GM04503 (cell line): ENCODE measurements at regions not wholly inside any gene's neighbourhood (a gene's known extent, or its start where the extent isn't known, plus 50 kb on each side); places are given as distances from the start of the nearest gene placed in this dataset.
"Not testable (repeated sequence)": the region's sequence is repeated elsewhere in the genome, so short reads cannot be mapped to it uniquely, and the experiment has no call there.

Experiments used
- DNase-seq: peaks from one replicate; pipeline ENCODE4 v3.0.0-alpha.2; 2012; ENCODE audit warnings: low read depth

DNA sequence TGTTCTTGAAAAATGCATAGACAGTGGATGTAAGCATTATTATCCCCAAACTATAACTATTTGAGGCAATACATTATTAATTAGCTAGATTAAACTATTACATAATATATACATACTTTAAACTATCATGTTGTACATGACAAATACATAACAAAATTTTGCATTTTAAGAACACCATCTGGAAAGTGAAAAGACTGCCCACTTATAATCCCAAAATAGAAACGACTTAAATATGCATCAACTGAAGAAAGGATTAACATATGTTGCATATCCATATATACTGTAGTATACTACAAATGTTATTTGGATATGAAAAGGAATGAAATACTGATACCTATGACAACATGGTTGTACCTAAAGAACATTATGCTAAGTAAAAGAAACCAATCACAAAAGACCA is 700.8 kb upstream of the SPRY2 start:
- DNase-seq: no peak

DNA sequence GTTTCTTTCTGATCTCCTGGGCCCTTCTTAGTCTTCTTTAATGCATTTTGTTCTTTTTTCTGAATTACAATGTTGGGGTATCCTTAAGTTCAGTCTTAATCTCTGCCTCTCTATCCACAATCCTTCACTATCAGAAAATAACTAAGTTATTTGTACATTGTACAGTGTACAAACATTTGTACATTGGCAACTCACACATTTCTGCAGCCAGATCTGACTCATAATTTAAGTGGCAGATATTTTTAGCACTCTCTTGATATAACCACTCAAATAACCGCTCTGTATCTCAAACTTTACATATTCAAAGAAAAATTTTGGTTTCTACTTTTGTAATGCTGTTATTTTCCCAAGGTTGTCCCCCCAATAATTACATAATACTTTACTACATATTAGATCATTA is 691.1 kb upstream of the SPRY2 start:
- DNase-seq: no peak

DNA sequence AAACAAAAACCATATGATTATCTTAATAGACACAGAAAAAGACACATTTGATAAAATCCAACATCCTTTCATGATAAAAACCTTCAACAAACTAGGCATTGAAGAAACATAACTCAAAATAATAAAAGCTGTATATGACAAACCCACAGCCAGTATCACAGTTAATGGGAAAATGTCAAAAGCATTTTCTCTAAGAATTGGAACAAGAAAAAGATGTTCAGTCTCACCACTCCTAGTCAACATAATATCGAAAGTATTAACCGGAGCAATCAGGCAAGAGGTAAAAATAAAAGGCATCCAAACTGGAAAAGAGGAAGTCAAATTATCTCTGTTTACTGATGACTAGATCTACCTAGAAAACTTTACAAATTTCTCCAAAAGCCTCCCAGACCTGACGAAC is 684.2 kb upstream of the SPRY2 start:
- DNase-seq: no peak

- DNase-seq: no peak
Observed at GRCh38 chr13:81021284-81021840, 680.4 kb upstream of the SPRY2 start.

GRCh38 chr13:81020010-81020409 is 679.1 kb upstream of the SPRY2 start:
- DNase-seq: no peak

- DNase-seq: no peak
Observed at GRCh38 chr13:81018936-81019335, 678.0 kb upstream of the SPRY2 start.

DNA sequence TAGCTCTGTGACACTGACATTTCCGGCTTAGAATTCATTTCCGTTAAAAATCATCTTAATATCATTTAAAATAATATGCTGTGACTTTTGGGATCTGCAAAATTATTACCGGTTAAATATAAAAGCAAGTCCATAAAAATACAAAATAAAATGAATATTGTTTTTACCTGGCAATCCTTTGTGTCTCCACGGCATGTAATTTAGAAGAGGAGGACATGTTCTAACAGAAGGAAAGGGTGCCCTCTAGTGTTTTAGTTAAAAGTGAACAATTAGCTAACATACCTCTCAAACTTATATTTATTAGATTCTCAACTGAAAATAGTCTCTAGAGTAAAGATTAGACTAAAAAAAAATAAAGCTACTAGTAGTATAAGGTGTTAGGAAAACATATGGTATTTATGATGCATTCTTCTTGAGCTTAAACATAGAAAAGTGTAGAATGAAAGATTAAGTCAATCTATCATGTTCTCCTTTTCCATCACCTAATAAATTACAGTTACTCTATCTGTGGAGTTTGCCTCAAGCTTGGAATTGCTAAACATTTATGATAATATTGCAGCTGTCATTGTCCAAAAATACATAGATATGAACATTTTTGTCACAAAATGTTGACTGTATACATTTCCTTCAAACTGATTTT is 676.7 kb upstream of the SPRY2 start:
- DNase-seq: no peak

GRCh38 chr13:81012031-81012430 is 671.1 kb upstream of the SPRY2 start:
- no peak for DNase-seq

GRCh38 chr13:81001828-81002385 is 661.0 kb upstream of the SPRY2 start:
- no peak for DNase-seq

DNA sequence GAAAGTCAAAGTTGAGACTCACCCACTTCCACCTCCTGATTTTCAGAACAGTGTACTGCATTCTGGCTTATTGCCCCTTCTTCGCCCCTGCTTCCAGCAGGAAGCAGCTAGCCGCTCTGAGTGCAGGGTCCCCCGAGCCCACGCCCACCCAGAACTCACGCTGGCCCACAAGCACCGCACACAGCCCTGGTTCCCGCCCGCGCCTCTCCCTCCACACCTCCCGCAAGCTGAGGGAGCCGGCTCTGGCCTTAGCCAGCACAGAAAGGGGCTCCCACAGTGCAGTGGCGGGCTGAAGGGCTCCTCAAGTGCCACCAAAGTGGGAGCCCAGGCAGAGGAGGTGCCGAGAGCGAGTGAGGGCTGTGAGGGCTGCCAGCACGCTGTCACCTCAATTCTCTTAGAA is 657.7 kb upstream of the SPRY2 start:
- not testable (repeated sequence) for DNase-seq

DNA sequence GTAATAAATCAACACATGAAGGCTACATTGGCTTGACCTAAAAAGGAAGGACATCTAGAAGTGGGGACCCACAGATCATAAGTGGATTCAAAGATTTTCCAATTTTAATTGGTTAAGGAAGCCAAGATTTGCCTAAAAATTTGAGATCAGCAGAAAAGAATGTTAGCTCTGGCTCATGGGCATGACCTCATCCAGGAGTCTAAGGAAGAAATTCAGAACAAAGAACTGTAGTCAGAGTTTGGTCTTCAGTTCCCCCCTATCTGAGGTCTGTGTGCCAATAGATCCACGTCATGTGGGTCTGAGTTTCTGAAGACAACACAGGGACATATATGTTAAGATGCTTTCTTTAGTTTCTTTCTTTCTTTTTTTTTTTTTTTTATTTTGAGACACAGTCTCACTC is 648.8 kb upstream of the SPRY2 start:
- DNase-seq: no peak

GRCh38 chr13:80989241-80989640 is 648.3 kb upstream of the SPRY2 start:
- no peak for DNase-seq

DNA sequence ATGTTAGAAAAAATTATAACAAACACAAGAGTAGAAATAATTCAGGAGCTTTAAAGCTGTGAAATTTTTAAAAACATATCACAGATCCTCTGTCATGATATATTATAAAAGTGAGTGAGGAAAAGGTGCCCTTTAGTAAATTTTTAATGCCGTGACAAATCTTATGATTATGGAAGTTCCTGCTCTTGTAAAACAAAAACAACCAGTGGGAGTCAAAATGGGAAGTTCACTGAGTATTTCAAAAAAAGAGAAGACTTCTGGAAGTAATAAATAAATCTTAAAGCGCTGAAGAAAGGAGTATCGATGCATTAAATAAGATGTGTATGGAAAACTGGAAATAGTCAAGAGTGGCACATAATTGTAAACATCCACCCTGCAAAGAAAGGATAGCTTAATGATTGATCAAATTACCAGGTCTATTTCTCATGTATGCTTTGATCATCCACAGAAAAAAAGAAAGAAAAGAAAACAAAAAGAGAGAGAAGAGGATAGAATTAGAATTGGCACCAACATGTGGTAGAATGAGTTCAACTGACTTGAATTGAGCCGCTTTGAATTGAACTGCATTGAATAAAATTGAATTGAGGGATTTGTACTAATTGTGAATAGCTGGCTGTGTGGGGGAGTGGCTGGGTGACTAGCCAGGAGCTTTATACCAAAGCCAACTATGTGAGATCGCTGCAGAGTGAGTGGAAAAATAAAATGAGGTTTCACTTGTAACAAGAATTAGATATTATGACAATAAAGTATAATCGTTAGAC is 647.6 kb upstream of the SPRY2 start:
- no peak for DNase-seq

DNA sequence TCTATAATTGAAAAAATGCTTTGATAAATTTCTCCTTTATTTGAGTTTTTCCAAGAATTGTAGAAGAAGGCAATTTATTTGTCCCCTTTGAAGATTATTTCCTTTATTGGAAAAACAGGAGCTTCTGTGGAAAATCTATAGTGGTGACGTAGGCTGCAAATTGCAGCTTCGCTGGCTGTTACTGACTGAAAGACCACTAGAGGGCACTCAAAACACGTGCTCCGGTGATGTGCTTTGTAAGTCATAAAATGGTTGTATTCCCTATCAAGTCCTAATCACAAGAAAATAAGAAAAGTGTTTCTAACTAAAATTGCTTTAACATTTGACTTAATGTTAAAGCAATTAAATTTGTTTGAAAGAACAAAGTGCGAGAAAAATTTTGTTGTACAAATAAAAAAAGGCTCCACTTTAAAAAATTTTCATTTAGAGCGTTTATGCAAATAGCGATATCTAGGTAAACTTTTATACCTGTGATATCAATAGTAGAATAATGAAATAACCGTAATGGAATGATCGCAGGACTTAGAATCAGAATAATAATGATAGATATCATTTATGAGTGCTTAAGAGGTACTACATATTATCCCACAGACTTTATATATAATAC is 638.2 kb upstream of the SPRY2 start:
- DNase-seq: no peak

DNA sequence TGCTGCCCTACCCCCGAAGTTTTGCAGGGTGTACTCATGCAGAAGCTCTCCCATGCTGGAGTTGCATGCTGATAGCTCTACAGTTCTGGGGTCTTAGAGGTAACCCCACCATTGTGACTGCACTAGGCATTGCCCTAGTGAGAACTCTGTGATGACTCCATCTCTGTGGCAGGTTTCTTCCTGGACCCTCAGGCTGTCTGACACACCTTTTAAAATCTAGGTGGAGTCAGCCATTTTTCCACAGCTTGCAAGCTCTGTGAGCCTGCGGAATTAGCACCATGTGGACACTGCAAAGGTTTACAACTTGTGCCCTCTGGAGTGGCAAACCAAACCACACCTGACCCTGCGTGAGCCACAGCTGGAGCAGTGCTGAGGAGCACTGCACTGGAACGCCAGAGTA is 636.2 kb upstream of the SPRY2 start:
- DNase-seq: no peak

DNA sequence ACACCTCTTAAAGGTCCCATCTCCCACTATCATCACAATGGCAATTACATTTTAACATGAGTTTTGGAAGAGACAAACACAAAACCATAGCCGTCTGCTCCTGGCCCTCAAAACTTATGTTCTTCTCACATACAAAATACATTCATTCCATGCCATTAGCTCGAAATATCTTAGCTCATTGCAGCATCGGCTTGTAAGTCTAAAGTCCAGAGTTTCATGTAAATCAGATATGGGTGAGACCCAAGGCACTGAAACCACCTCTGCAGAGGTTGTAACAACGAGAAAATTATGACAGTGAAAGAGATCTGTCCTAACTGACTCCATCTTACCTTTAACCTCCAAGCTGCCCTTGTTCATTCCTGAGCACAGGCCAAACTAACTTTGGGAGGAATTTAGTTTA is 635.0 kb upstream of the SPRY2 start:
- DNase-seq: no peak

DNA sequence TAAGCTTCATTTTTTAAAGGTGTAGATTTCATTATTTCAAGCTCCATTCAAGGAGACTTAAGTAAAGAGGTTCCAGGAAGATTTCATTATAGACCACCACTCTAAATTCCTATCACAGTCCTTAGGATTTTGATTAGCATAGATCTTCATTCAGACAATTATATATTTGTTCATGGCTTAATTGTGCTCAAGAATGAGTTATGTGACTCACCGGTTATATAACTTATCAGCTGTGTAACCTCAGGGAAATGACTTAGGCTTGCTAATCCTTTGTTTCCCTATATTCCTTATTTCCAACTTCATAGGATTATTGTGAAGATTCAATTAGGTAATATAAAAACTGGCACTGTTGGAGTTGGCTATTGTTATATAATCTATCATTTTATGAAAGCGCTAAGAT is 632.8 kb upstream of the SPRY2 start:
- DNase-seq: no peak

DNA sequence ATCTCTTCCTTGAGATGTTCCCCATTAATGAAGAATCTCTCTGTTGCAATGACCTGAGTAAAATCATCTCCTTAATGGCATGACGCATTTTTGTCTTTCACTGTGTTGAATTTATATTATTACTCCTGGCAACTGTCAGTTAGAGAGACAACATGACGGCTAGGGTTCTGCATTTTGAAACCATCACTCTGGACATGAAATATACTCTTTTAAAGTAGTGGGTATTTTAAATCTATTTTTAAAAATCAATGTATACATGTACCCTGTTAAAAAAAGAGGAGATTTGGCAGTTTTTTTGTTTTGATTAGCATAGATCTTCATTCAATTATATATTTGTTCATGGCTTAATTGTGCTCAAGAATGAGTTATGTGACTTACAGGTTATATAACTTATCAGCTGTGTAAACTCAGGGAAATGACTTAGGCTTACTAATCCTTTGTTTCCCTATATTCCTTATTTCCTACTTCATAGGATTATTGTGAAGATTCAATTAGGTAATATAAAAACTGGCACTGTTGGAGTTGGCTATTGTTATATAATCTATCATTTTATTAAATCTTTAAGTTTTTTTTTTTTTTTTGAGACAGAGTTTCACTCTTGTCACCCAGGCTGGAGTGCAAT is 632.0 kb upstream of the SPRY2 start:
- no peak for DNase-seq

GRCh38 chr13:80965097-80965496 is 624.2 kb upstream of the SPRY2 start:
- DNase-seq: no peak

- no peak for DNase-seq
Observed at GRCh38 chr13:80962855-80963254, 621.9 kb upstream of the SPRY2 start.

- DNase-seq: no peak
Observed at GRCh38 chr13:80962173-80962572, 621.2 kb upstream of the SPRY2 start.

DNA sequence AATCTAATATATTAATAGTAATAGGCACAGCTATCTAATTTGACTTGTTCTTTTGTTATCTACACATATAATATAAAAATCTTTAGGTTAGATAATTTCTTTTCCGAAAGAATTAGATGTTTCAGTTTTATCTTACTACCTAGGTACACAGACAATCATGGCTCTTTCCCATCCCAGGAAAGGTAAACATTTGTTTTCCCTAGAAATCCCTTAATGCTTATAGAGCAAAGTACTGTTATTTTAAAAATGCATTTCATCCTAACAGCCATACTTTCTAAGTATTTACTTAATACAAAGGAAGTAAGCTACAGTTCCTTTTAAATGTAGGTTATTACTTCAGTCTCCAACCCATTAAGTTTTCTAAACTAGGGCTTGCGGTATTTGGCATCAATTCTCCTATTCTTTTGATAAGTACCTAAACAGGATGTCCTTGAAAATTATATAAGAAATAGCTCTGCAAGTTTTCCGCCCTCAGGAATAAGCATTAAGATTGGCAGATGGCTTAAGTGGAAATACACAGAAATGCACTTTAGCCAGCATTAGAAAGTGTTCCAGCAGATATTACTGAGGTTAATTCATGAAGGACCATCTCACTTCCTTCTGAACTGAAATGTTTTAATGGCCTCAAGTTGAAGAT is 616.2 kb upstream of the SPRY2 start:
- no peak for DNase-seq
